D721Med (cell line): ENCODE measurements at regions not wholly inside any gene's neighbourhood (a gene's known extent, or its start where the extent isn't known, plus 50 kb on each side); places are given as distances from the start of the nearest gene placed in this dataset.

Source experiments
- DNase-seq: peaks from one replicate; pipeline ENCODE4 v3.0.0; 2011; ENCODE audit warnings: low spot score; ENCODE audit not compliant: insufficient read length
- FAIRE-seq: peaks from 2 replicates; lab custom pipeline; 2011; peaks lifted over from hg19 to GRCh38; lab: Jason Lieb, UNC
- CTCF ChIP-seq: IDR thresholded peaks from 2 replicates; pipeline ENCODE4 v1.5.1; 2012; ENCODE audit warnings: mild to moderate bottlenecking, control low read depth; ENCODE audit not compliant: insufficient read depth; ENCODE audit errors: missing control alignments

GRCh38 chr18:78406743-78407465, 572.7 kb upstream of the SALL3 start:
- FAIRE-seq (no peak), DNase-seq (no peak)
- TF ChIP-seq CTCF, result no peak

- no peak for FAIRE-seq
- TF ChIP-seq CTCF, result no peak
- no peak for DNase-seq
These were observed 572.2 kb upstream of the SALL3 start for GRCh38 chr18:78407466-78407844.

- DNase-seq, result no peak
These were observed 571.0 kb upstream of the SALL3 start for GRCh38 chr18:78408623-78409022.

GRCh38 chr18:78410094-78410786, 569.4 kb upstream of the SALL3 start:
- DNase-seq, result no peak
- FAIRE-seq, result no peak
- no peak for TF ChIP-seq CTCF

More at GRCh38 chr18:78408623-78409022, 571.0 kb upstream of the SALL3 start:
- TF ChIP-seq CTCF, result no peak
- FAIRE-seq, result no peak

GRCh38 chr18:78411539-78411938, 568.1 kb upstream of the SALL3 start:
- FAIRE-seq, result no peak
- TF ChIP-seq CTCF, result no peak
- DNase-seq, result no peak

GRCh38 chr18:78414302-78414701, 565.3 kb upstream of the SALL3 start:
- DNase-seq (no peak), FAIRE-seq (no peak)
- no peak for TF ChIP-seq CTCF

- DNase-seq (no peak), FAIRE-seq (no peak)
- TF ChIP-seq CTCF, result no peak
These were observed 562.8 kb upstream of the SALL3 start for GRCh38 chr18:78416853-78417252.
